GM12892 (cell line): ENCODE measurements at regions not wholly inside any gene's neighbourhood (a gene's known extent, or its start where the extent isn't known, plus 50 kb on each side); places are given as distances from the start of the nearest gene placed in this dataset.

ENCODE experiments used
- POLR2A ChIP-seq: IDR thresholded peaks from 2 replicates; pipeline ENCODE4 v1.6.1; 2011; ENCODE audit warnings: low read depth, low read length, control low read depth
- POLR2AphosphoS5 ChIP-seq: IDR thresholded peaks from 2 replicates; pipeline ENCODE4 v1.6.1; 2011; ENCODE audit warnings: low read depth, low read length, control low read depth
- TAF1 ChIP-seq: IDR thresholded peaks from 2 replicates; pipeline ENCODE4 v1.6.1; 2011; ENCODE audit warnings: low read depth, mild to moderate bottlenecking, control low read depth, low read length, borderline replicate concordance

DNA sequence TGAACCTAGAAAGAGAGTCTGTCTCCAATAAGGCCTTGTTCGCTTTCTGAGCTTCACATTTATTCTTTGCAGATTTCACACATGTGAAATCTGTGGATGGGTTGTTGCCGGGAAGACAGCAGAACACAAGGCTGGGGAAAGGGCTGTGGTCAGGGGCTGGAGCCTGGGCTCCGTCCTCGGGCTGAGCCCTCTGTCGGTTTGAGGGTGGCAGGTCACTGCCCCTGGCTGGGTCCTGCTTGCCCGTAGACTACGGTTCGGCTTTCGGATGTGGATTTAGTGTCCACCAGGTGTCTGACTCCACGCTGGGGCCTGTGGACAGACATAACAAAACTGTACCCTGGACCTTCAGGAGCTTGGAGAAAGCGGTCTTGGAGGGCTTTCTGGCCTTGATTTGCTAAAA is 117.0 kb upstream of the ALX4 start:
- TF ChIP-seq TAF1 (no peak), POLR2A (no peak), POLR2AphosphoS5 (no peak)
